UCSD-AML1 (cell line): ENCODE measurements at regions not wholly inside any gene's neighbourhood (a gene's known extent, or its start where the extent isn't known, plus 50 kb on each side); places are given as distances from the start of the nearest gene placed in this dataset.
"Not testable (repeated sequence)": the region's sequence is repeated elsewhere in the genome, so short reads cannot be mapped to it uniquely, and the experiment has no call there.

ENCODE experiments used
- DNase-seq: peaks from one replicate; lab custom pipeline; 2025; ENCODE audit not compliant: unreplicated experiment; lab: John Stamatoyannopoulos, UW

GRCh38 chr3:34856081-34856947 is 783.0 kb upstream of the ARPP21 start:
- no peak for DNase-seq

- DNase-seq = no peak
These were observed 781.2 kb upstream of the ARPP21 start for GRCh38 chr3:34858067-34858660.

GRCh38 chr3:34859746-34860145 is 779.6 kb upstream of the ARPP21 start:
- DNase-seq = no peak

GRCh38 chr3:34862456-34862855 is 776.9 kb upstream of the ARPP21 start:
- no peak for DNase-seq

GRCh38 chr3:34863485-34863884 is 775.8 kb upstream of the ARPP21 start:
- no peak for DNase-seq

GRCh38 chr3:34864011-34864410 is 775.3 kb upstream of the ARPP21 start:
- no peak for DNase-seq

- no peak for DNase-seq
These were observed 774.0 kb upstream of the ARPP21 start for GRCh38 chr3:34865346-34865745.

GRCh38 chr3:34868935-34869334 is 770.4 kb upstream of the ARPP21 start:
- no peak for DNase-seq

GRCh38 chr3:34869696-34870095 is 769.6 kb upstream of the ARPP21 start:
- no peak for DNase-seq

- no peak for DNase-seq
These were observed 766.9 kb upstream of the ARPP21 start for GRCh38 chr3:34872406-34872805.

- DNase-seq = no peak
These were observed 762.3 kb upstream of the ARPP21 start for GRCh38 chr3:34876997-34877396.

- no peak for DNase-seq
These were observed 760.8 kb upstream of the ARPP21 start for GRCh38 chr3:34878488-34878887.

GRCh38 chr3:34881026-34881425 is 758.3 kb upstream of the ARPP21 start:
- DNase-seq = no peak

- DNase-seq = no peak
These were observed 756.6 kb upstream of the ARPP21 start for GRCh38 chr3:34882764-34883163.

- DNase-seq = no peak
These were observed 755.3 kb upstream of the ARPP21 start for GRCh38 chr3:34884007-34884406.

GRCh38 chr3:34886443-34886842 is 752.9 kb upstream of the ARPP21 start:
- no peak for DNase-seq

GRCh38 chr3:34889641-34890040 is 749.7 kb upstream of the ARPP21 start:
- DNase-seq = no peak

- DNase-seq = no peak
These were observed 749.1 kb upstream of the ARPP21 start for GRCh38 chr3:34890247-34890646.

- DNase-seq = no peak
These were observed 747.4 kb upstream of the ARPP21 start for GRCh38 chr3:34891941-34892340.

GRCh38 chr3:34895841-34896240 is 743.5 kb upstream of the ARPP21 start:
- no peak for DNase-seq

GRCh38 chr3:34909679-34910078 is 729.6 kb upstream of the ARPP21 start:
- DNase-seq = not testable (repeated sequence)

- no peak for DNase-seq
These were observed 720.3 kb upstream of the ARPP21 start for GRCh38 chr3:34919025-34919424.

GRCh38 chr3:34920806-34921205 is 718.5 kb upstream of the ARPP21 start:
- no peak for DNase-seq
